ENCODE measurements at regions not wholly inside any gene's neighbourhood (a gene's known extent, or its start where the extent isn't known, plus 50 kb on each side); places are given as distances from the start of the nearest gene placed in this dataset.

DNA sequence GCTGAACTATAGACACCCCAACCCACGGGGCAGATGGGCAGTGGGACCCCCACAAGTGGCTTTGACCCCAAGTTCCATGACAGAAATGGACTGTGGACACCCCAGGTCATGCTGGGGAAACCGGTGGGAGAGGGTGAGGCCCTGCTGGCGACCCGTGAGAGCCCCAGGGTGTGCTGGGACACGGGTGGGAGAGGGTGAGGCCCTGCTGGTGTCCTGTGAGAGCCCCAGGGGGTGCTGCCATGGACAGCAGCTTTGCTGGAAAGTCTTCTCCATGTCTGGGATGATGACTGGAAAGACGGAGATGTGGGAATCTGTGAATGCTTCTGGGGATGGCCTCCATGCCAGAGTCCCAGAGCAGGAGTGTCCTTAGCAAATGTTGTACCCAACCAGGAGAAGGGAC is 148.4 kb downstream of the URI1 start:
- Mint-ChIP-seq H3K9me3 (no peaks in the 10 kb centered on the region), H3K27me3 (ENCODE audit: low read depth, poor library complexity) (peaks cover 2% of the 10 kb centered on the region), H3K36me3 (ENCODE audit: low read depth) (no peaks in the 10 kb centered on the region)

DNA sequence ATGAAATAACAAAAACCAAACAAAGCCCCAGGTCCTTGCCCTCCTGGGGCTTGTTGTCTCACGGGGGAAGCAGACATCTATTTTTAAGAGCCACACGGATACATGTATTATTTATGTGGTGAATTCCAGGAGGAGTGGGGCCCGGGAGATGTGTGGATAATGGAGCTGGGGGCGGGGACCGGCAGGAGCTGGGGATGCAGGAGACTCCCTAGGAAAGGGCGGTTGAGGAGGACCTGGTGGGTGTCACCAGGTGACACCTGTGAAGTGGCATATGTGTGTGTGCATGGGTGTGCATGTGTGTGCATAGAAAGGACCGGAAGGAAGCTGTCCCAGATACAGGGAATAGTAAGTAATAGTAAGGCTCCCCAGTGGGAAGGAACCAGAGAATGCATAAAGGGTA is 148.9 kb downstream of the URI1 start:
- H3K4me1 Mint-ChIP-seq = no peaks in the 10 kb centered on the region
- no peak overlapping the region for H3K4me3 Mint-ChIP-seq
- H3K9me3 Mint-ChIP-seq = no peaks in the 10 kb centered on the region
- H3K27ac Mint-ChIP-seq = no peak overlapping the region
- TF ChIP-seq, protein P1, sequence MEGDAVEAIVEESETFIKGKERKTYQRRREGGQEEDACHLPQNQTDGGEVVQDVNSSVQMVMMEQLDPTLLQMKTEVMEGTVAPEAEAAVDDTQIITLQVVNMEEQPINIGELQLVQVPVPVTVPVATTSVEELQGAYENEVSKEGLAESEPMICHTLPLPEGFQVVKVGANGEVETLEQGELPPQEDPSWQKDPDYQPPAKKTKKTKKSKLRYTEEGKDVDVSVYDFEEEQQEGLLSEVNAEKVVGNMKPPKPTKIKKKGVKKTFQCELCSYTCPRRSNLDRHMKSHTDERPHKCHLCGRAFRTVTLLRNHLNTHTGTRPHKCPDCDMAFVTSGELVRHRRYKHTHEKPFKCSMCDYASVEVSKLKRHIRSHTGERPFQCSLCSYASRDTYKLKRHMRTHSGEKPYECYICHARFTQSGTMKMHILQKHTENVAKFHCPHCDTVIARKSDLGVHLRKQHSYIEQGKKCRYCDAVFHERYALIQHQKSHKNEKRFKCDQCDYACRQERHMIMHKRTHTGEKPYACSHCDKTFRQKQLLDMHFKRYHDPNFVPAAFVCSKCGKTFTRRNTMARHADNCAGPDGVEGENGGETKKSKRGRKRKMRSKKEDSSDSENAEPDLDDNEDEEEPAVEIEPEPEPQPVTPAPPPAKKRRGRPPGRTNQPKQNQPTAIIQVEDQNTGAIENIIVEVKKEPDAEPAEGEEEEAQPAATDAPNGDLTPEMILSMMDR (IDR thresholded peaks at IDR 0.05) = no peak
- no peaks in the 10 kb centered on the region for H3K36me3 Mint-ChIP-seq (ENCODE audit: low read depth)
- H3K27me3 Mint-ChIP-seq (ENCODE audit: low read depth, poor library complexity) = peaks cover 2% of the 10 kb centered on the region
- no peak for DNase-seq

More for the DNA sequence above, 148.4 kb downstream of the URI1 start:
- no peak for DNase-seq
- Mint-ChIP-seq H3K4me3 (no peak overlapping the region), H3K27ac (no peak overlapping the region), H3K4me1 (no peaks in the 10 kb centered on the region)
- TF ChIP-seq, protein P1 (IDR thresholded peaks at IDR 0.05) = no peak

- no peak overlapping the region for H3K4me3 Mint-ChIP-seq
- H3K4me1 Mint-ChIP-seq = no peaks in the 10 kb centered on the region
- H3K27me3 Mint-ChIP-seq (ENCODE audit: low read depth, poor library complexity) = peaks cover 2% of the 10 kb centered on the region
- TF ChIP-seq, protein P1 (IDR thresholded peaks at IDR 0.05) = no peak
- no peaks in the 10 kb centered on the region for H3K9me3 Mint-ChIP-seq
- H3K36me3 Mint-ChIP-seq (ENCODE audit: low read depth) = no peaks in the 10 kb centered on the region
- DNase-seq = no peak
- H3K27ac Mint-ChIP-seq = no peak overlapping the region
These were observed 149.4 kb downstream of the URI1 start for GRCh38 chr19:30091456-30091855.

DNA sequence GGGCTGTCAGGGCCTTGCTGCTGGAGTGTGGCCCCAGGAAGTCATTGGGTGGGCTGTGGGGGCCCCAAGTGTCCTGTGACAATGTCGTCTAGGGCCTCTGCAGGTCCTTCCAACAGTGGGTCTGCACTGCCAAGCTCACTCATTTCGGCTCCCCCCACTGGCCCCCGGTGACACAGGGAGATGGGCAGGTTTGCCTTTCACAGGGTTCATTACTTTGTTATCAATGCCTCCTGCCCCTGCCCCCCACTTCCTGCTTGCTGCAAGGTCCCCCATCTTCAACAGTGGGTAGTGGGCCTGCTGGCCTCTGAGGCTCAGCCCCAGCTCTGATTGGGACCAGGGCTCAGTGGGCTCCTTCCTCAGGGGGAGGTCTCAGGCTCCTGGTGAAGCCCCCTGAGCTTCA is 149.8 kb downstream of the URI1 start:
- TF ChIP-seq, protein P1 (IDR thresholded peaks at IDR 0.05) = no peak
- H3K27me3 Mint-ChIP-seq (ENCODE audit: low read depth, poor library complexity) = peaks cover 2% of the 10 kb centered on the region
- H3K27ac Mint-ChIP-seq = no peak overlapping the region
- no peaks in the 10 kb centered on the region for H3K4me1 Mint-ChIP-seq
- no peaks in the 10 kb centered on the region for H3K36me3 Mint-ChIP-seq (ENCODE audit: low read depth)
- H3K4me3 Mint-ChIP-seq = no peak overlapping the region
- DNase-seq = no peak
- H3K9me3 Mint-ChIP-seq = no peaks in the 10 kb centered on the region

DNA sequence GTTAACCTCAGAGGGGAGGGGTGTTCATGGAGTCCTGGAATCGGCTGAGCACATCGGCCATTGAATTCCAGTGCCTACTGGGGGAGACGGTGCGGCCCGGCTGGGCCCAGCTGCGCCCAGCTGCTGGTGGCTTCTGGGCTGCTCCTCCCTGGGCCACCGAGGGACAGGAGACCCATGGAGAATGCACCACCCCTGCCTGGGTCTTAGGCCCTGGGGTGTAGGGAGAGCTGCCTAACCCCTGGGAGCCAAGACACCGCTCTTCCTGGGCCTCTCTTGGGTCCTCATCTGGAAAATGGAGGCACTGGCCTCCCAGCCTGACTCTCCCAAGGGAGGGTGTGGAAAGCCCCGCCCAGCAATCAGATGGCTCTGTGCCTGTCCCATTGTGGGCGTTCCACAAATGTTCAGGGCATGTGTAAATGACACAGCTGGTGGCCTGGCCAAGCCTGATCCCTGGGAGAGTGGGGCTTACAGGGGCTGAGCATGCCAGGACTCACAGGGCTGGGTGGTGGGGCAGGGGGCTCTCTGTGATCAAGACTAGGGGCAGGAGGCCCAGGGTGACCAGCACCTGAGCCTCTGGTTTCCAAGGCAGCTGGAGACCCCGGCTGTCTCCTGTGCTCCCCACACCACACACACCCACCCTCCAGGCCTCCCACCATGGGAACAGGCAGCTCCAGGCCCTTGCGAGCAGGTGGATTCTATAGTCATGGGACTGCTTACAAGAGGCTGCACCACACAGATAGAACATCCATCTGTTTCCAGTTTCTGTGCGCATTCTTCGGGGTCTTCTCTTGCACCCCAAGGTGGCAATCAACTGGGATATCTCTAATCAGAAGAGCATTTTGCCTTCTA is 150.9 kb downstream of the URI1 start:
- no peaks in the 10 kb centered on the region for H3K4me1 Mint-ChIP-seq
- DNase-seq = no peak
- no peak overlapping the region for H3K4me3 Mint-ChIP-seq
- H3K9me3 Mint-ChIP-seq = no peaks in the 10 kb centered on the region
- TF ChIP-seq, protein P1 (IDR thresholded peaks at IDR 0.05) = no peak
- H3K36me3 Mint-ChIP-seq (ENCODE audit: low read depth) = no peaks in the 10 kb centered on the region
- H3K27me3 Mint-ChIP-seq (ENCODE audit: low read depth, poor library complexity) = no peaks in the 10 kb centered on the region
- no peak overlapping the region for H3K27ac Mint-ChIP-seq
